ENCODE measurements at regions not wholly inside any gene's neighbourhood (a gene's known extent, or its start where the extent isn't known, plus 50 kb on each side); places are given as distances from the start of the nearest gene placed in this dataset.

GRCh38 chr11:130580891-130581492, 132.5 kb downstream of the ADAMTS15 start:
- Histone ChIP-seq H2BK15ac (ENCODE audit: low read depth, poor library complexity, severe bottlenecking) (no peak overlapping the region), H3K79me1 (replicated peaks; ENCODE audit: low read length, poor library complexity, severe bottlenecking) (no peaks in the 10 kb centered on the region), H3K27ac (ENCODE audit: low read length, poor library complexity, severe bottlenecking) (peak overlapping the region; percentile 24), H3K4me1 (ENCODE audit: control insufficient read depth, insufficient read depth, low read depth, low read length) (peaks cover 7% of the 10 kb centered on the region), H3K4me2 (ENCODE audit: low read length, poor library complexity, severe bottlenecking) (no peak overlapping the region), H4K91ac (ENCODE audit: low read length) (no peak overlapping the region), H2AFZ (ENCODE audit: low read depth, low read length) (no peak overlapping the region), H2AK5ac (ENCODE audit: low read length, severe bottlenecking) (peak overlapping the region; percentile 11), H3K14ac (ENCODE audit: low read length in 2 of 2) (no peak overlapping the region), H3K4ac (ENCODE audit: low read depth in 1 of 2, low read length in 2 of 2) (no peak overlapping the region), H2BK120ac (ENCODE audit: low read depth, low read length) (no peak overlapping the region), H3K36me3 (ENCODE audit: control insufficient read depth in 1 of 2, insufficient read depth in 2 of 2, low read depth in 1 of 2, low read length in 2 of 2) (no peaks in the 10 kb centered on the region), H3K27me3 (ENCODE audit: control insufficient read depth in 1 of 2, insufficient read depth in 1 of 2, low read length in 2 of 2) (no peaks in the 10 kb centered on the region), H3K4me3 (ENCODE audit: insufficient read depth in 1 of 2, low read depth in 1 of 2, low read length in 2 of 2) (peak overlapping the region in 1 of 2 experiments; percentile 23), H3K9me3 (ENCODE audit: control insufficient read depth, low read length) (no peaks in the 10 kb centered on the region), H3K9ac (ENCODE audit: low read length) (peak overlapping the region; percentile 53), H3K18ac (ENCODE audit: low read depth in 1 of 2, low read length in 2 of 2) (no peak overlapping the region), H3K23ac (ENCODE audit: low read length in 2 of 2) (no peak overlapping the region), H2BK12ac (ENCODE audit: low read length in 2 of 2) (no peak overlapping the region), H2BK5ac (ENCODE audit: low read depth, low read length, poor library complexity, severe bottlenecking) (no peak overlapping the region), H4K8ac (ENCODE audit: low read length) (no peak overlapping the region)
- DNase-seq: peak; percentile 75
- 44% methylated on average over 4 of the region's 5 CpGs for WGBS

DNA sequence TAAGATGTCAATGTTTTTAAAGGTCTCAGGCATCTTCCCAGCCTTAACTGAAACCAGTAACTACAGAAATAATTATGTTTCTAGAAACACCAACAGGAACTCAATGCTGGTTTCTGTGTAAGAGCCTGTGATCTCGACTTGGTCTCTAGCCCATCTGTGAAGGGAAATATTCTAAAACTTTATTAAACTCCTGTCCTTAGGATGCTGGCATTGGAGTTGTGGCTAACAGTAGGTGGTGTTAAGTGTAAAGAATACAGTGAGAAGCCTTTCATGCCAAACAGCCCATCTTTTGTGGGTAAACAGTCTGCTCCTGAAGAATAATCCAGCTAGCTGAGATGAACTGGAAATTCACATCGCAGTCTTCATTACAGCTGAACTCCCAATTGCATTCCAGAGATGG, 133.2 kb downstream of the ADAMTS15 start:
- H3K27ac ChIP-seq (ENCODE audit: low read length, poor library complexity, severe bottlenecking): peak overlapping the region; percentile 24
- H4K91ac ChIP-seq (ENCODE audit: low read length): no peak overlapping the region
- no peak overlapping the region for H2BK15ac ChIP-seq (ENCODE audit: low read depth, poor library complexity, severe bottlenecking)
- H4K8ac ChIP-seq (ENCODE audit: low read length): no peak overlapping the region
- no peaks in the 10 kb centered on the region for H3K27me3 ChIP-seq (ENCODE audit: control insufficient read depth in 1 of 2, insufficient read depth in 1 of 2, low read length in 2 of 2)
- no peak overlapping the region for H3K4me3 ChIP-seq (ENCODE audit: insufficient read depth in 1 of 2, low read depth in 1 of 2, low read length in 2 of 2)
- no peak overlapping the region for H2AFZ ChIP-seq (ENCODE audit: low read depth, low read length)
- peak overlapping the region; percentile 53 for H3K9ac ChIP-seq (ENCODE audit: low read length)
- no peak overlapping the region for H3K14ac ChIP-seq (ENCODE audit: low read length in 2 of 2)
- no peak overlapping the region for H2BK12ac ChIP-seq (ENCODE audit: low read length in 2 of 2)
- no peaks in the 10 kb centered on the region for H3K79me1 ChIP-seq (replicated peaks; ENCODE audit: low read length, poor library complexity, severe bottlenecking)
- H2BK5ac ChIP-seq (ENCODE audit: low read depth, low read length, poor library complexity, severe bottlenecking): no peak overlapping the region
- WGBS: no CpG with 5 or more reads among the region's 2 CpGs
- peak; percentile 23 for DNase-seq
- no peaks in the 10 kb centered on the region for H3K36me3 ChIP-seq (ENCODE audit: control insufficient read depth in 1 of 2, insufficient read depth in 2 of 2, low read depth in 1 of 2, low read length in 2 of 2)
- no peak overlapping the region for H2AK5ac ChIP-seq (ENCODE audit: low read length, severe bottlenecking)
- no peak overlapping the region for H2BK120ac ChIP-seq (ENCODE audit: low read depth, low read length)
- no peak overlapping the region for H3K4ac ChIP-seq (ENCODE audit: low read depth in 1 of 2, low read length in 2 of 2)
- H3K18ac ChIP-seq (ENCODE audit: low read depth in 1 of 2, low read length in 2 of 2): no peak overlapping the region
- H3K9me3 ChIP-seq (ENCODE audit: control insufficient read depth, low read length): no peaks in the 10 kb centered on the region
- no peak overlapping the region for H3K23ac ChIP-seq (ENCODE audit: low read length in 2 of 2)
- H3K4me1 ChIP-seq (ENCODE audit: control insufficient read depth, insufficient read depth, low read depth, low read length): peaks cover 7% of the 10 kb centered on the region
- H3K4me2 ChIP-seq (ENCODE audit: low read length, poor library complexity, severe bottlenecking): no peak overlapping the region

DNA sequence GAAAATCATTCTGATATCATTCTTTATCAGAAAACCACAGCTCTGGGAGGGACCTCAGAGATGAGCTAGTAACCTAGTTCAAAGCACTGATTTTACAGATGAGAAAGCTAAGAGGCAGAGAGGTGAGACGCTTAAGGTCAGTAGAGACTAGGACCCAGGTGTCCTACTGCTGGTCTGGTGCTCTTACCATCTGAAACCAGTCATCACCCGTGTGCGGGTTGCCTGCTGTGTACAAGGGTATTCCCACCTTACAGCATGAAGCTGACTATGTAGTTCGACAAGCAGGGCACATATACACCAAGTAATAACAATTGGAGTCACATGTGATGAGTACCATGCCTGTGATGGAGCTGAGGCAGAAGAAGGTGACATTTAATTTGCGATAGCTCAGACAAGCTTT, 133.7 kb downstream of the ADAMTS15 start:
- H4K91ac ChIP-seq (ENCODE audit: low read length): no peak overlapping the region
- no peak overlapping the region for H3K23ac ChIP-seq (ENCODE audit: low read length in 2 of 2)
- no peak overlapping the region for H2BK15ac ChIP-seq (ENCODE audit: low read depth, poor library complexity, severe bottlenecking)
- H2BK12ac ChIP-seq (ENCODE audit: low read length in 2 of 2): peak overlapping the region in 1 of 2 experiments; percentile 17
- H3K79me1 ChIP-seq (replicated peaks; ENCODE audit: low read length, poor library complexity, severe bottlenecking): no peaks in the 10 kb centered on the region
- H2BK120ac ChIP-seq (ENCODE audit: low read depth, low read length): no peak overlapping the region
- H2BK5ac ChIP-seq (ENCODE audit: low read depth, low read length, poor library complexity, severe bottlenecking): no peak overlapping the region
- peaks cover 7% of the 10 kb centered on the region for H3K4me1 ChIP-seq (ENCODE audit: control insufficient read depth, insufficient read depth, low read depth, low read length)
- no peak for DNase-seq
- no peak overlapping the region for H2AK5ac ChIP-seq (ENCODE audit: low read length, severe bottlenecking)
- H3K27ac ChIP-seq (ENCODE audit: low read length, poor library complexity, severe bottlenecking): no peak overlapping the region
- H3K14ac ChIP-seq (ENCODE audit: low read length in 2 of 2): no peak overlapping the region
- no peaks in the 10 kb centered on the region for H3K9me3 ChIP-seq (ENCODE audit: control insufficient read depth, low read length)
- H3K4ac ChIP-seq (ENCODE audit: low read depth in 1 of 2, low read length in 2 of 2): no peak overlapping the region
- H3K4me3 ChIP-seq (ENCODE audit: insufficient read depth in 1 of 2, low read depth in 1 of 2, low read length in 2 of 2): no peak overlapping the region
- H3K18ac ChIP-seq (ENCODE audit: low read depth in 1 of 2, low read length in 2 of 2): no peak overlapping the region
- no peak overlapping the region for H3K9ac ChIP-seq (ENCODE audit: low read length)
- H3K4me2 ChIP-seq (ENCODE audit: low read length, poor library complexity, severe bottlenecking): no peak overlapping the region
- WGBS: 94% methylated on average over 5 of the region's 5 CpGs
- H3K27me3 ChIP-seq (ENCODE audit: control insufficient read depth in 1 of 2, insufficient read depth in 1 of 2, low read length in 2 of 2): no peaks in the 10 kb centered on the region
- H3K36me3 ChIP-seq (ENCODE audit: control insufficient read depth in 1 of 2, insufficient read depth in 2 of 2, low read depth in 1 of 2, low read length in 2 of 2): no peaks in the 10 kb centered on the region
- H4K8ac ChIP-seq (ENCODE audit: low read length): no peak overlapping the region
- H2AFZ ChIP-seq (ENCODE audit: low read depth, low read length): no peak overlapping the region

DNA sequence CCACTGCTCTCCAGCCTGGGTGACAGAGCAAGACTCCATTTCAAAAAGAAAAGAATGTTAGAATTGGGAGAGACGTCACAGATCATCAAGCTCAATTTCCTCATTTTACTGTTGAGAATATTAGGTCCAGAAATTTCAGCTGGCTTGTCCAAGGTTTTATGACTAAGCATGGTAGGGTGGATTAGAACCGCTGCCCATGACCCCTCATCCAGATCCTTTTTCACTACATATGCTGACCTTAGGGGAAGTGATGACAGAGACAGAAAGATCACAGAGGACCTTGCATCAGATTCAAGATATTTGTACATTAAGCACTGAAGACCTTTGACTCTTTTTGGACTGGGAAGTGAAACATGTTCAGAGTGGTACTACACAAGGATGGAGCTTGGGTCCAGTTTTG, 134.5 kb downstream of the ADAMTS15 start:
- Histone ChIP-seq H3K4me3 (ENCODE audit: insufficient read depth in 1 of 2, low read depth in 1 of 2, low read length in 2 of 2) (no peak overlapping the region), H3K23ac (ENCODE audit: low read length in 2 of 2) (no peak overlapping the region), H3K14ac (ENCODE audit: low read length in 2 of 2) (no peak overlapping the region), H3K4me2 (ENCODE audit: low read length, poor library complexity, severe bottlenecking) (no peak overlapping the region), H4K91ac (ENCODE audit: low read length) (no peak overlapping the region), H3K4ac (ENCODE audit: low read depth in 1 of 2, low read length in 2 of 2) (no peak overlapping the region), H2BK15ac (ENCODE audit: low read depth, poor library complexity, severe bottlenecking) (no peak overlapping the region), H2BK12ac (ENCODE audit: low read length in 2 of 2) (no peak overlapping the region), H4K8ac (ENCODE audit: low read length) (no peak overlapping the region), H3K36me3 (ENCODE audit: control insufficient read depth in 1 of 2, insufficient read depth in 2 of 2, low read depth in 1 of 2, low read length in 2 of 2) (no peaks in the 10 kb centered on the region), H3K9ac (ENCODE audit: low read length) (no peak overlapping the region), H2BK5ac (ENCODE audit: low read depth, low read length, poor library complexity, severe bottlenecking) (no peak overlapping the region), H3K27me3 (ENCODE audit: control insufficient read depth in 1 of 2, insufficient read depth in 1 of 2, low read length in 2 of 2) (no peaks in the 10 kb centered on the region), H3K9me3 (ENCODE audit: control insufficient read depth, low read length) (no peaks in the 10 kb centered on the region), H3K18ac (ENCODE audit: low read depth in 1 of 2, low read length in 2 of 2) (no peak overlapping the region), H3K27ac (ENCODE audit: low read length, poor library complexity, severe bottlenecking) (no peak overlapping the region), H2BK120ac (ENCODE audit: low read depth, low read length) (no peak overlapping the region), H2AK5ac (ENCODE audit: low read length, severe bottlenecking) (no peak overlapping the region), H2AFZ (ENCODE audit: low read depth, low read length) (no peak overlapping the region), H3K79me1 (replicated peaks; ENCODE audit: low read length, poor library complexity, severe bottlenecking) (no peaks in the 10 kb centered on the region), H3K4me1 (ENCODE audit: control insufficient read depth, insufficient read depth, low read depth, low read length) (peaks cover 7% of the 10 kb centered on the region)
- WGBS: 100% methylated on average over 1 of the region's 2 CpGs
- no peak for DNase-seq
